HAP-1 (cell line): ENCODE measurements at regions not wholly inside any gene's neighbourhood (a gene's known extent, or its start where the extent isn't known, plus 50 kb on each side); places are given as distances from the start of the nearest gene placed in this dataset.
"Not testable (repeated sequence)": the region's sequence is repeated elsewhere in the genome, so short reads cannot be mapped to it uniquely, and the experiment has no call there.

ENCODE experiments used
- DNase-seq, 2 experiments: peaks; one replicate each; pipeline ENCODE4 v3.0.0-alpha.2; 2016 to 2020; ENCODE audit warnings: low spot score in 2 of 2
- H3K27me3 ChIP-seq: fragments of 250-450 bp; sonication (Bioruptor Pico); 2 replicates; pipeline ENCODE4 v1.5.1; 2020; ENCODE audit warnings: low read depth, mild to moderate bottlenecking, moderate library complexity
- H3K36me3 ChIP-seq: fragments of 250-450 bp; sonication (Bioruptor Pico); replicated peaks from 2 replicates; pipeline ENCODE4 v1.5.1; 2020; ENCODE audit warnings: mild to moderate bottlenecking
- H3K4me1 ChIP-seq: fragments of 250-450 bp; sonication (Bioruptor Pico); 2 replicates; pipeline ENCODE4 v1.5.1; 2020; ENCODE audit warnings: mild to moderate bottlenecking
- H3K4me3 ChIP-seq: fragments of 250-450 bp; sonication (Bioruptor Pico); 2 replicates; pipeline ENCODE4 v1.5.1; 2020; ENCODE audit warnings: mild to moderate bottlenecking, moderate library complexity
- H3K9me3 ChIP-seq: fragments of 250-450 bp; sonication (Bioruptor Pico); 2 replicates; pipeline ENCODE4 v1.5.1; 2020; ENCODE audit warnings: mild to moderate bottlenecking, moderate library complexity
- in situ Hi-C: fragments of 300-500 bp; cut with MboI; formaldehyde crosslinking; loops from 3 replicates; pipeline ENCODE4 v1.14.3; 2020; ENCODE audit warnings: low sequenced_read_pairs, inconsistent platforms, mixed read lengths

DNA sequence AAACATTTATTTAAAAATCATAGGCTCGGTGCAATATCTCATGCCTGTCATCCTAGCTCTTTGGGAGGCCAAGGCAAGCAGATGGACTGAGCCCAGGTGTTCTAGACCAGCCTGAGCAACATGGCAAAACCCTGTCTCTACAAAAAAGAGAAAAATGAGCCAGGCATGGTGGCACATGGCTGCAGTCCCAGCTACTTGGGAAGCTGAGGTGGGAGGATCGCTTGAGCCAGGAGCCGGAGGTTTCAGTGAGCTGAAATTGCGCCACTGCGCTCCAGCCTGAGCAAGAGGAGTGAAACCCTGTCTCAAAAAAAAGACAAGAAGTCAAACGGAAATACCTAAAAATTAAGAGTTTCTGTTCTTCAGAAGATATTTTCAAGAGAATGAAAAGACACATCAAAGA is 122.3 kb downstream of the RSL24D1 start:
- Histone ChIP-seq H3K4me1 (no peaks in the 10 kb centered on the region), H3K4me3 (no peak overlapping the region), H3K27me3 (no peaks in the 10 kb centered on the region), H3K36me3 (no peaks in the 10 kb centered on the region), H3K9me3 (no peaks in the 10 kb centered on the region)
- in situ Hi-C loops: no loop called here
- DNase-seq: no peak

DNA sequence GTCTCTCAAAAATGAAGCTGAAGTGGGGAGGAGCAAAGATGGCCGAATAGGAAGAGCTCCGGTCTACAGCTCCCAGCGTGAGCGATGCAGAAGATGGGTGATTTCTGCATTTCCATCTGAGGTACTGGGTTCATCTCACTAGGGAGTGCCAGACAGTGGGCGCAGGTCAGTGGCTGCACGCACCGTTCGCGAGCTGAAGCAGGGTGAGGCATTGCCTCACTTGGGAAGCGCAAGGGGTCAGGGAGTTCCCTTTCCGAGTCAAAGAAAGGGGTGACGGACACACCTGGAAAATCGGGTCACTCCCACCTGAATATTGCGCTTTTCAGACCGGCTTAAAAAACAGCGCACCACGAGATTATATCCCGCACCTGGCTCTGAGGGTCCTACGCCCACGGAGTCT is 132.8 kb downstream of the RSL24D1 start:
- H3K9me3 ChIP-seq, in situ Hi-C loops, DNase-seq, H3K27me3 ChIP-seq, H3K4me3 ChIP-seq, H3K4me1 ChIP-seq, H3K36me3 ChIP-seq: not testable (repeated sequence)

DNA sequence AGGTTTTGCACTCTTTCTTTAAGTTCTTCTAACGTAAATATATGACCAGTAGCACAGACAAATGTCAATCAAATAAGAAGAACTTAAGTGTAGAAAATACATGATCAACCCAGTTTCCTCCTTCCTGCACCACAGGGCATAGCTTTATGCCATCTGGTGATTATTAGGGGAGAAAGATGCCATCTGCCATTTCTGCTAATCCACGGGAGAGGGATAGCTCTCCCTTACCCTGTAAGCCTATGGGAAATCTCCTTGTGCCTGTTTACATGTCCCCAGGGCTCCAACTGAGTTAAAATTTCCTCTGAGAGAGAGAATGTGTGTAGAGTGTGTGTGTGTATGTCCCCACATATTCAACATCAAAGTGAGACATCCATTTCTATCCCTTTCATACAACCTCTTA is 135.9 kb downstream of the RSL24D1 start:
- H3K9me3 ChIP-seq: no peaks in the 10 kb centered on the region
- no peaks in the 10 kb centered on the region for H3K4me1 ChIP-seq
- no peak overlapping the region for H3K4me3 ChIP-seq
- in situ Hi-C loops: no loop called here
- H3K36me3 ChIP-seq: no peaks in the 10 kb centered on the region
- H3K27me3 ChIP-seq: no peaks in the 10 kb centered on the region
- DNase-seq: no peak

DNA sequence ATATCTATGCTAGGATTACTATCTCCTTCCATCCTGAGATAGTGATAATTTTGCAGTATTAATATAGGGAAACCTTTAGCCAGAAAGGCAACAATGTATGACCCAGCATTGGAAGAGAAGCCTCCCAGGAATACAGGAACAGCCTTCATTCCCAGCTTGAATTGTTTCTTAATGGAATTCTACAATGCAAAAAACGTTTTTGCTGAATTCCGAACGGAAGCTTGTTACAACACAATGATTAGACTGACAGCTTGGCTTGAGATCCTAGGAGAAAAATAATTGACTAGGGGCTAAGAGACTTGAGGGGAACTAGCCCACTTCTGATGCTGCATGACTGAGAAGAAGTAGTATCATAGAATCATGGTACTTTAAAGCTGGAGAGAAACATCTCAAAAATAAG is 140.2 kb downstream of the RSL24D1 start:
- Histone ChIP-seq H3K36me3 (no peaks in the 10 kb centered on the region), H3K27me3 (no peaks in the 10 kb centered on the region), H3K9me3 (no peaks in the 10 kb centered on the region), H3K4me3 (no peak overlapping the region), H3K4me1 (no peaks in the 10 kb centered on the region)
- DNase-seq: no peak
- in situ Hi-C loops: no loop called here

DNA sequence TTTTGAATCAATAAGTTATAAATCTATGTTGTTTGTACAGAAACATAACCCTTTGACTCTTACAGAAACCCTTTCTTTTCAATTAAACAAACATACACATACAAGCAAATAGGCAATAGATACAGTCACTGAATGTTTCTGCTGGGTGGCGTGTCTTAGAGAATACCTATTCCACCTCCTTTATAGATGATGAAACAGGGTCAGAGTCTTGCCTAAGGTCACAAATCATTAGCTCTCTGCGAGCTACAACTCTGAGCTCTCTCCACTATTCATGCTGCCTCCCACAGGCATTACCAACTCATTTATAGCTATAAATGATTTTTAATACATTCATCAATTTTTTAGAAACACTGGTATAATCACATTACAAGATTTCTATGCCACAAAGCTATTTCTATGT is 152.6 kb downstream of the RSL24D1 start:
- H3K4me1 ChIP-seq: no peaks in the 10 kb centered on the region
- H3K4me3 ChIP-seq: no peak overlapping the region
- no peaks in the 10 kb centered on the region for H3K9me3 ChIP-seq
- DNase-seq: no peak
- 0 out of 2 replicates have a peak, but pooled peaks cover 3% of the 10 kb centered on the region for H3K27me3 ChIP-seq
- in situ Hi-C loops: no loop called here
- H3K36me3 ChIP-seq: no peaks in the 10 kb centered on the region

DNA sequence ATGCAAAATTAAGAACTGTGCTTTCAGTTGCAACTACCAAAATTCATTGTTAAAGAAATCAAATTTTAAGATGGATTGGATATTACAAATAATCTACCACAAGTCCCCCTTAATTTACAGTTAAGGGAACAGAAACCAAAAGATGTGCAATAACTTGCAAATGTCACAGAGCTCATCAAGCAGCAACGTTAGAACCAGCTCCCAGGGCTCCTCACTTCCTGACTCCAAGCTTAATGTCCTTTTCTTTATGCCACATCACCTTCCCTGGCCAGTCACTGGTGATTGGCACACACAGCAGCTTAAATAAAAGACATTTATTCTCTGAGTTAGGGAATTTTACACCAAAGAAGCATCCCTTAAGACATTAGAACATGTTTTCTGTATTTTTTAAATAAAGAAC is 159.7 kb downstream of the RSL24D1 start:
- no peaks in the 10 kb centered on the region for H3K9me3 ChIP-seq
- DNase-seq: no peak

DNA sequence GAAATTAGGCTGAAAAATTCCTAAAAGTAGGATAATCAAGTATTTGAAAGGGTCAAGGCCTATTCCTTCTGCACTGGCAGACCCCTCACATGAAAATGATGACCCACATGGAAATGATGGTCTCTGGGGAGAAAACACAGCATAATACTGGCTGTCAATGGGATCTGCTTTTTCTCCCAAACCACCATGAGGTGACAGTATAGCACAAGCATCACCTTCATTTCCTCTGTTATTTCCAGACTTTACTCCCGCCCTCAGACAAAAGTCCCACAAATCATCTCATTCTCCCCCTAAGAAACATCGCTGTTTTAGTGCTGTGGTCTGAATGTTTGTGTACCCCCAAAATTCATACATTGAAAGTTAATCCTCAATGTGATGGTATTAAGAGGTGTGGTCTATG is 161.0 kb downstream of the RSL24D1 start:
- Histone ChIP-seq H3K36me3 (no peaks in the 10 kb centered on the region), H3K9me3 (no peaks in the 10 kb centered on the region), H3K27me3 (no peaks in the 10 kb centered on the region), H3K4me1 (no peaks in the 10 kb centered on the region), H3K4me3 (no peak overlapping the region)
- no peak for DNase-seq
- in situ Hi-C loops: no loop called here

More for the DNA sequence above, 159.7 kb downstream of the RSL24D1 start:
- Histone ChIP-seq H3K4me3 (no peak overlapping the region), H3K27me3 (no peaks in the 10 kb centered on the region), H3K4me1 (no peaks in the 10 kb centered on the region), H3K36me3 (no peaks in the 10 kb centered on the region)
- in situ Hi-C loops: no loop called here

DNA sequence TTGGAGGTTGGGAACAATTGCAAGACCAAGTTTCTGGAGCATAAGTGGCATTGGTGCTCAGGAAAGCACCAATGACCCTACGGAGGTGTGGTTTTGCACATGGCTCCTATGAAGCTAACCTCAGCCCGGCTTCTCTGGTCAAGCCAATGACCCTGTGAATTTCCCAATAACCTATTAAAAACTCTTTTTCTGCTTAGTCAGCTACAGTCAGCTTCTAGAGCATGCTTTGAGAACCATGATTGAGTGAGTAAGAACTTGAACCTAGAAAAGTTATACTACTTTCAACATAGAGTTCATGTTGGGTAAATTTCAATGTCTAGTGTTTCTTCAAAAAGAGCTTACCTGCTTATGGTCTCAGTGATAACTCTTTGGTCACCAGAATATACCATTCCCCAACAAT is 163.2 kb downstream of the RSL24D1 start:
- no peaks in the 10 kb centered on the region for H3K4me1 ChIP-seq
- DNase-seq: no peak
- no peaks in the 10 kb centered on the region for H3K36me3 ChIP-seq
- in situ Hi-C loops: no loop called here
- no peaks in the 10 kb centered on the region for H3K9me3 ChIP-seq
- H3K4me3 ChIP-seq: no peak overlapping the region
- H3K27me3 ChIP-seq: no peaks in the 10 kb centered on the region

DNA sequence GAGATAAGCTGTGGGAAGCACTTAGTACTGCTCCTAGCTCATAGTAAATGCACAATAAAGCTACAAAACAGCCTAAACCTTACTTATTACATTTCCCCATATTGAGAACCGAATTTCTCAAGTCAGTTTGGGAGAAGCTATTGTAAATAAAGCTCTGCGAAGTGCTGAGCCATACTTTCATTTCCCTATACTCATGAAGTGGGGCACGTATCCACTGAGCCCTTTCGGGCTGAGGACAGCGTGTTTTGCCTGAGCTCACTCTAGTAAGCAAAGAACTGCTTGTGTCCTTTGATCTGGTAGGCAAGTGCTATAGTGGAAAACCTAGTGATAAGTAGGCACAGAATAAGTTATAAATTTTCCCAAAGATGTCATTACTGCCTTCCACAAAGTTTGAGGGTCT is 165.0 kb downstream of the RSL24D1 start:
- no peak overlapping the region for H3K4me3 ChIP-seq
- no peaks in the 10 kb centered on the region for H3K9me3 ChIP-seq
- no peak for DNase-seq
- no peaks in the 10 kb centered on the region for H3K36me3 ChIP-seq
- in situ Hi-C loops: no loop called here
- no peaks in the 10 kb centered on the region for H3K27me3 ChIP-seq
- no peaks in the 10 kb centered on the region for H3K4me1 ChIP-seq

DNA sequence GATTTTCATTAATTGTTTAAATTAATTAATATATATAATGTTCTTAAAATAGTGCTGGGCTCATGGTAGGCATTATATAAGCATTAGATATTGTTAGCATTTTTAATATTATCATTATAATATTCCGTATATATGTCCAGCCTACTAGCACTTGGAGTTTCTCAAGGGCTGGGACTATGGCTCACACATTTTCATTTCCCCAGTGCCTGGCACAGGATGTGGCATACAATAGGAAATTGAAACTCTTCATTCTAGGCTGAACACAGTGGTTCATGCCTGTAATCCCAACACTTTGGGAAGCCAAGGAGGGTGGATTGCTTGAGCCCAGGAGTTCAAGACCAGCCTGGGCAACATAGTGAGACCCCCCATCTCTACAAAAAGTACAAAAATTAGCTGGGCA is 170.4 kb downstream of the RSL24D1 start:
- Histone ChIP-seq H3K4me3 (no peak overlapping the region), H3K36me3 (no peaks in the 10 kb centered on the region), H3K4me1 (no peaks in the 10 kb centered on the region), H3K27me3 (no peaks in the 10 kb centered on the region), H3K9me3 (no peaks in the 10 kb centered on the region)
- DNase-seq: no peak
- in situ Hi-C loops: no loop called here

DNA sequence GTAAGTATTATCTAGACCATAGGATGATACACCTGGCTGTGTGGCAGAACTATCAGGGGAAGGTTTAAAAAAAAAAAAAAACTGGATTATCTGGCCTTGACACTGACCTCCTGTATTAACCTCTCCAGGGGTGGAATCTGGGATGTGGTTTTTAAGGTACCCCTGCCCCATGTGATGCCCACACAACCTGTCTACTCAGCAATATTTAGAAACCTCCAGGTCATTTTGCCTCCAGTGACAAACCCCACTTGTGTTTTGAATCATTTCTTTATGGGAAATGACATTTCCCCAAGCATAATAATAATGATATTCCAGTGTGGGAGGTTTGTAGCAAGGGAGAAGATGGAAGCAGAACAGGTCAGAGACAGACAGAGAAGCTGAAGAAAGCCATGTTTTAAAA is 179.1 kb downstream of the RSL24D1 start:
- Histone ChIP-seq H3K4me1 (no peaks in the 10 kb centered on the region), H3K4me3 (no peak overlapping the region), H3K36me3 (no peaks in the 10 kb centered on the region), H3K9me3 (no peaks in the 10 kb centered on the region), H3K27me3 (no peaks in the 10 kb centered on the region)
- in situ Hi-C loops: no loop called here
- no peak for DNase-seq

DNA sequence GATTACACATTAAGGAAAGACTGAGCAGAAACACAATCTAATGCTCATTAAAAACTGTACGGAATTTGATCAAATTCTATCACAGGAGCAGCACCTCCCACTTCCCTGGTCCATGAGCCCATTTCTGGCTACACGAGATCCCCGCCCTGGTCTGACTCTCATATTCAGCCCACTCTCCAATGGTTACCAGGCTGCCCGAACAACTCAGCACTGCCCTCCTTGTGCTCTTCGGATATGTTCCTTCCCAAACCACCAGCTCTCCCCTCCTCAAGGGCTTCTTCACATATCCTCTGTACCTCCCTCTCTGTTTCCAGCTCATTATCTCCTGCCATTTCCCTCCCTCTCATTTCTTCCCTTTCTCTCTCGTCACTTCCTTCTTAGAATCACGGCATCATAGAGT is 180.5 kb downstream of the RSL24D1 start:
- Histone ChIP-seq H3K9me3 (no peaks in the 10 kb centered on the region), H3K4me3 (no peak overlapping the region), H3K27me3 (no peaks in the 10 kb centered on the region), H3K36me3 (no peaks in the 10 kb centered on the region), H3K4me1 (no peaks in the 10 kb centered on the region)
- no peak for DNase-seq
- in situ Hi-C loops: no loop called here

DNA sequence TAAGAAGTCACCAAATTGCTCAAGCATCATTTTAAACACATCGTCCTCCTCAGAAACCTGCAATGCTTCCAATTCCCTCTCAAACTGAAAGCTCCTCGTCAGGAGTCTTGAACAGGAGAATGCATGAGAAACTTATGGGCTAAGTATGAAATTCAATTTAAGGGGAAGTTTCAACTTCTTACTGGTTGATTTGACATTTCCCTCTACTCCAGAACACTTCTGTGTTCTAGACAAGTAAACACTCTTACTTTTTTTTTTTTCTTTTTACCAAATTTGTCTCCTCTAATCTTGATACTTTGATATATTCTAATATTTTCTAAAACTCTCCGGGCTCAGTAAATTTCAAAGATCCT is 181.7 kb downstream of the RSL24D1 start:
- DNase-seq: no peak
- in situ Hi-C loops: no loop called here
- Histone ChIP-seq H3K4me3 (no peak overlapping the region), H3K9me3 (no peaks in the 10 kb centered on the region), H3K36me3 (no peaks in the 10 kb centered on the region), H3K4me1 (no peaks in the 10 kb centered on the region), H3K27me3 (peaks cover 4% of the 10 kb centered on the region; the same call in 1 of the 2 replicates)

DNA sequence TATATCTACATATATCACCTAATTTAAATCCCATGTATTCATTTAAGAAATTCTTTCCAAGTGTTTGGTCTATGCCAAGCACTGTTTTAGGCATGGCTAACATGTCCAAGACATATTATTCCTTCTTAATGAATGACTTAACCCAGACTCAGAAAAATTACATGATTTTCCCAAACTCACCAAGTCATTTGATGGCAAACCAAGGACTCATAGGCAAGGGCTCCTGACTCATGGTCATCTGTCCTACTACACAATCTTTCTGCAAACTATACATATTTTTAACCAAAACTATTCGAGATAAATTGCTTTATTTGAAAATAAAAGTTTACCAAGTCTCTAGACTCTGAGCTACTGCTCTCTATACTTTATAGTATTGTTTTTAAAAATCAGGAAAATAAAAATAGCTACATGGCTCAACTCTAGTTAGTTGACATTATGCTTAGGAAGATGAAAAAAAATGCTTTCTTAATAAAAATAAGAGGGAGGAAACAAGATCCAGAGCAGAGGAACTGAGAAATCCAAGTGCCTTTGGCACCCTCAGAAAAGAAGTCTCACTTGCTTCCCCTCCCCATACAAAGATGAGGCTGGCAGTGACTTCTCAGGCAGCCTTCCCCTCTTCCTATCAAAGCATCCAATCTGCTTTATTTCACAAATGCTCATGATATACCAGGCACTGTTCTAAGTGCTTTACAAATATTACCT is 182.2 kb downstream of the RSL24D1 start:
- H3K9me3 ChIP-seq: no peaks in the 10 kb centered on the region
- no peak for DNase-seq
- H3K36me3 ChIP-seq: no peaks in the 10 kb centered on the region
- no peaks in the 10 kb centered on the region for H3K4me1 ChIP-seq
- in situ Hi-C loops: no loop called here
- H3K27me3 ChIP-seq: peaks cover 4% of the 10 kb centered on the region; the same call in 1 of the 2 replicates
- no peak overlapping the region for H3K4me3 ChIP-seq

DNA sequence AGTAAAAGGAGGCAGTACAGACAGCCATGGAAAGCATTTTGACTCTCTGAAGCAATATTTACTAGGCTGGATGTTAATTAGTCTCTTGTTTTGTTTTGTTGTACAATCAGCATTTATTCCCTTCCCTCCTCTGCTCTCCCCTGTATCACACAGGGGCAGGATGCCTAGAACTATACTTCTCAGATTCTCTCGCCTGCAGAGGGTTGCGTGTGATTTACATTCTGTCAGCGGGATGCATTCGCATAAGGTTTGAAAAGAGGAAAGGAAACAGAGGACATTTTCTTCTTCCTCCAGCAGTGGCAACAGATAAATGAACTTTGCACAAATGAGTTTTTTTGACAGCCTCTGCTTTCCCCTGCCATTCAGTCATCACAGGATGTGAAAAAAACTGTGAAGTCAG is 188.3 kb downstream of the RSL24D1 start:
- DNase-seq: no peak
- in situ Hi-C loops: no loop called here

More for the DNA sequence above, 188.3 kb downstream of the RSL24D1 start:
- Histone ChIP-seq H3K9me3 (no peaks in the 10 kb centered on the region; the same call in 1 of the 2 replicates), H3K4me1 (no peaks in the 10 kb centered on the region), H3K36me3 (no peaks in the 10 kb centered on the region), H3K4me3 (no peak overlapping the region), H3K27me3 (peaks cover 4% of the 10 kb centered on the region; the same call in 1 of the 2 replicates)
